NCI-H2227 (cell line): ENCODE measurements at regions not wholly inside any gene's neighbourhood (a gene's known extent, or its start where the extent isn't known, plus 50 kb on each side); places are given as distances from the start of the nearest gene placed in this dataset.
"Not testable (repeated sequence)": the region's sequence is repeated elsewhere in the genome, so short reads cannot be mapped to it uniquely, and the experiment has no call there.

Experiments used
- DNase-seq: peaks from one replicate; lab custom pipeline; 2025; ENCODE audit not compliant: unreplicated experiment; lab: John Stamatoyannopoulos, UW

DNA sequence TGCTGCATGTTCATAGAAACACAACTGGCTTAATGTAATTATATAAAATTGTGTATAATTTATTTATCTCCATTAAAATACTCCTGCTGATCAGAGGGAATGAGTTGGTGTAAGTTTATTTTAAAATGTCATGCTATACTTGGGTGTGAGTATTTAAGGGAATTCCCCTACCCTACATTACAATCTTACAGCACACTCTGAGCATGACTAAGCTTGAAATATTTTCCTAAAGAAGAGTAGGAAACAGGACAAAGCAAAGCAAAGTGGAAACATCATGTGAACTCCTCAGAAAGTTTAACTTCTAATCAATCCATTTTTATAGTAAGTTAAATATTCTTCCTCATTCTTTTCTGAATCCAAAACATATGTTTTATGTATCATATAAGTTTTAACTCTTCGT is 1271.3 kb downstream of the EFNA5 start:
- no peak for DNase-seq

DNA sequence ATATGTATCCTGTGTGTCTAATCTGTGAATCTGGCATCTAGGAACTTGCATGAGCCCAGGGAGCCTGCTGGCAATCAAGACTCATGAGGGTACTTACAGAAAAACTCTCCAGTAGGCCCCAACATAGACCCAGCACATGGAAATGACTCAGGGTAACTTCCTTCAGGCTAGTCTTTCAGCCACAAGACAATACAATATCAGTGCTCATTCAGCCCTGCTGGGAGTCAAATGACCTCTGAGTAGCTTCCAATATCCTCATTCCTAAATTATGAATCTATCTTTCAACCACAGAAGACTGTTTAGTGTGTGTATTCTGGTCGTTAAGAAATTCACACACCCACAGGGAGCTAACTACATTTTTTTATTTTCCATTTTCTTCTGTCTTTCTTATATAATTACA is 1273.0 kb downstream of the EFNA5 start:
- DNase-seq, result no peak

DNA sequence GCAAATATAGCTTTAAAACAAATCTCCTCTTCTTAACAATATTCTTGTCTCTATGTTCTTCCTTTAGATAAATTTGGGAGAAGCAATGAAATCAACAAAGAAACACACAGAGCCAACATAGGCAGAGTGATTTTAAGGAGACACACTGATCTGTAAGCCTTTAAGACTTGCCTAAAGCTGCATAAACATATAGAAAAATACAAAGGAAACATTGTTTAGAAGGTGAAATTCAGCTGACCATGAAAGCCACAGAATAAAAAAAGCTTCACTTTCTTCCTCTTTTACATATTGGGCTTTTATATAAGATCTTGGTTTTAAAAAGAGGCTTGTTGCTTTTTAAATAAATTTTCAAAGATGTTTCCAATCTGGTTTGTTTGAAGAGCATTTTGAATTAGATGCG is 1277.5 kb downstream of the EFNA5 start:
- DNase-seq, result no peak

DNA sequence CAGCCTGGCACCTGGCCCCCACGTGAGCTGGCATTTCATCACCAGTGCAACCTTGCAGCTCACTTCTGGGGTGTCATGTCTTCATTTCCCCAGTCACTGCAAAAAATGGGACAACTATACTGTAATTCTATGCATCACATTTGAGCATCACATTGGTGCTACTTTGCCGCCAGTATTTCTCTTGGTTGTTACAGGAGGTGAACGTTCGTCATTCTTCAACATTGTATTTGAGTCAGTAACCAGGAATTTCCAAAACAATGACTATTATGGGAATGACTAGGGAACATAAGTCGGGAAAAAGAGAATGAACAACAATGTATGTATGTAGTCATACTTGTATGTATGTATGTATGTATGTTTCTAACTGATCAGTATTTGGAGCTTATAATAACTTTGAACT is 1278.0 kb downstream of the EFNA5 start:
- DNase-seq, result no peak

DNA sequence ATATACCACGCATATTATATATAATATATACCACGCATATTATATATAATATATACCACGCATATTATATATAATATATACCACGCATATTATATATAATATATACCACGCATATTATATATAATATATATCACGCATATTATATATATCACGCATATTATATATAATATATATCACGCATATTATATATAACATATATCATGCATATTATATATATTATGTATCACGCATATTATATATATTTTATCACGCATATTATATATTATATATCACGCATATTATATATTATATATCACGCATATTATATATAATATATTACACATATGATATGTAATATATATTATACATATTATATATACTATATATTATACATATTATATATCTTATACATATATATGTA is 1283.0 kb downstream of the EFNA5 start:
- not testable (repeated sequence) for DNase-seq

DNA sequence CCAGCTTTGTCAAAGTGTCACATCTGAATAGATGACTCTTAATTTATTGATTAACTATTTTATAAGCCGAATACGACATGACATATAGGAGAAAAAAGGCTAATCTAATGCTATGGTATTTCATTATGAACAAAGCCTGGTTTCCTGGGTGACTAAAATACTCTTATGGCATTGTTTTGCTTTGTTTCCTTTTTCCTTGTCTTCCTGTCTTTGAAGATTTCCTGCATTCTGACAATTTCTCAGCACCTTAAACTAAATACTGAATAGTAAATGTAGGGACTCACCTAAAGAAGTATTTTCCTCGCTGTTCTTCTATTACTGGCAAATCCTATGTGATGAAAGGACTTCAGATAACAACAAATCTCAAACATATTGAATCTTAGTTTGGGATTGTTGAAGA is 1284.5 kb downstream of the EFNA5 start:
- no peak for DNase-seq

DNA sequence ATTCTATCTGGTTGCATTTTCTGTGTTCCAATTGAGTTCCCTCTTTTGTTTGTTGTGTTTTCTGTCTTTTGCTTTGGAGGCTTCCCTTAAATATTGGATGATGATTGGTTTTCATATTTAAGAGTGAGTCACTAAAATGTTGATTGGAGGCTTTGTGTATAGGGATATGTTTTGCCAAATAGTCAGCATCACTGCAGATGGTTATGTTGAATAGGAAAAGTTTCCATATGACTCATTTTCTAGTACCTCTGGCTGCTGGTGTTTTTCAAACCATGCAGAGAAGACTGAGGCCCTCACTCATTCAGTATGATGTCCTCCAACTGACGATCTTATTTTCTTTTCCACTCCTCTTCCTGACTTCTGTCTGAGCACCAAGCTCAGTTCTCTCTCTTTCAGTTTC is 1290.0 kb downstream of the EFNA5 start:
- no peak for DNase-seq

DNA sequence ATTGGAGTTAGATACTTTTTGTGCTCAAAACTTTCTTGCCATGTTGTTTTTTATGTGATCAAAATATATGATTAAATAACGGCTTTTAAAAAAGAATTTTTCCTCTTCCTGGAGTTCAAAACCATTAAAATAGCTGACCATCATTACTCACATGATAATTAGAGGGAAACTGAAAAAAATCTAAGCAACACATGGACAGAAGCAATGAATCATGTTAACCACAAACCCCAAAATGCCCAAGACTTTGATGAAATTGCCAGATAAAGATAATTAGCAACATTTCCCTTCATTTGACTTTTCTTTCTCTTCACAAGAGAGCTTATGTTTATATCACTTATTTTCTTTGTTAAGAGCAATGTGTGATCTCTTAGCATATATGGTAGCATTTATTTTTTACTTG is 1294.2 kb downstream of the EFNA5 start:
- DNase-seq, result no peak

DNA sequence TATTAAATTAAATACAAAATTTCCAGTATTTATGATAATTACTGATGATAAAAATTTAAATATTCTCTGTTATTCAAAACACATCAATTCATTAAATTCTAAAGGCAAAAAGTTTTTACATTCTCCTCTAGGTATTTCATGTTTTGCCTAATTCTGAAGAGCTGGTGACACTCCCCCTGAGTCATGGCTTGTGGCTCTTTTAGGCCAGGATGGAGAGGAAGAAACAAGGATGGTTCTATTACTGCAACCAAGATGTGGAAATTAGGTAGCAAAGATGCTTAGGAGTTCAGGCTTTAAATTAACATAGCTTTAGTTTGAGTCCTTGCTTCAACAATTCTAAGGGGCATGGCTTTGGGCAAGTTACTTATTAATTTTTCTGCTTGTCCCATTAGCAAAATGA is 1295.8 kb downstream of the EFNA5 start:
- DNase-seq, result no peak

DNA sequence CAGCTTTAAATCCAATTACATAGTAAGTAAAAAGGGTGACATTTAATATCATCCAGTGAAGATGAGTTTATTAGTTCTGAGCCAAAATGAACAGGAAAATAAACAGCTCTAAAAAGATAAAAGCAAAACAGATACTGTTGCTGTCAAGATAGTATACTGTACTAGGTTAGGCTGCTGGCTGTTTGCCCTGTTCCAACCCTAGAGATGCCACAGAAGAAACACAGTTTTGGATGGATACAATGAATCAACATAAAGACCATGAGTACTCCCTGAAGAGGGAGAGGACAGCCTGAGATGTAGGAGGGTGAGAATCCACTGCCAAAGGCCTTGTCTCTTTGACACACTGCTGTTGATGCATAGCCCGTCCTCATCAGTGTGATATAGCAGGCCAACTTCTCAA is 1302.7 kb downstream of the EFNA5 start:
- DNase-seq, result no peak

DNA sequence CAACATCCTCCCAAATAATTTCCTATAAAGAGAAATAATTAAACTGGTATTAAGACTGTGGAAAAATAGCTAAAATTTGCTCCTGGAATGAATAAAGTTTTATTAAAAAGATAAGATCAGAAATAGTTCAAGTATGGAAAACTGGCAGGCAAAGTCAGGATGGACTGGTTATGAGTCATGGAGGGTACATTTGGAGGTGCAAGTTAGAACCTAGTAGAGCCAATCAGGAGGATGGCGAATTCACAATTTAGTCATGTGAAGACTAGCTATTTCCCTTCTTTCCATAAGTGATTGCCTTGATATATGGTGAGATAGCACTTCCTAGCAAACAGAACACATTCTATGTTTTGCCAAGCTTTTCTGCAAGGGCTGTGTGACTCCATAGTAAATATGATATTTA is 1303.5 kb downstream of the EFNA5 start:
- no peak for DNase-seq

DNA sequence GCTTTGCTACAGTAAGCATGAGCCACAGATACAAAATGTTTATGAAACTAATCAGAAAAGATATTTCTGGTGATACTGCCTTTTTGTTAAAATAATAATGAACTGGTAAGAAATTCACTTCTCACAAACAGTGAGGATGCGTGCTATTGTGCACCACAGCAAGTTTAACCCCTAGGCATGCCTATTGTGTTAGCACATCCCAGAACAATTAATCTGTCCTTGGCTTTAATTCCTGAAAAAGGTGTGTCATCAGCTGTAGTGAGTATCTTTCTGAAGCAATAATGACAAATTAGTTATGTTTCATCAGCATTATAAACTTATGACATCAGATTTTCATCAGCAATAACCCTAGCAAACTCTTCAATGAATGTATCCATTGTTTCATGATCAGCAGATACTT is 1307.2 kb downstream of the EFNA5 start:
- DNase-seq, result no peak

DNA sequence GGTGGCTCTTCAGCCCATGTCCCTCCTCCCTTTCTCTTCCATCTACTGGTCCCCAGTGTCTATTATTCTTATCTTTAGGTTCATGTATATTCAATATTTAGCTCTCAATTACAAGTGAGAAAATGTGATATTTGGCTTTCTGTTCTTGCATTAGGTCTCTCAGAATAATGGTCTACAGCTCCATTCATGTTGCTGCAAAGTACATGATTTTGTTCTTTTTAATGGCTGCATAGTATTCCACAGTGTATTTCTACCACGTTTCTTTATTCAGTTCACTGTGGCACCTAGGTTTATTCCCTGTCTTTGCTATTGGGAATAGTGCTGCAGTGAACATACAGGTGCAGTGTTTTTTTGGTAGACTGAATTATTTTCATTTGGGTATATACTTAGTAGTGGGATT is 1308.8 kb downstream of the EFNA5 start:
- no peak for DNase-seq

DNA sequence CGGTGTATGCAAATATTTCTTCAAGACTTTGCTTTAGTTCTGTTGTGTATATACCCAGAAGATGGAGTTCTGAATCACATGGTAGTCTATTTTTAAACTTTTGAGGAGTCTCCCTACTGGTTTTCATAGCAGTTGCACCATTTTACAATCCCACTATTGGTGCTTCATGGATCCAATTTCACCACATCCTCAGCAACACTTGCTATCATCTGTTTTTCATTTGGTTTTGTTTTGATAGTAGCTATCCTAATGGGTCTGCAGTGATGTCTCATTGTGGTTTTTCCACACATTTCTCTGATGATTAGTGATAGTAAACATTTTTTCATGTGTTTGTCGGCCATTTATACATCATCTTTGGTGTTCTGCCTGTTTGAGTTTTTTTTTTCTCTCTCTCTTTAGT is 1339.3 kb downstream of the EFNA5 start:
- no peak for DNase-seq

DNA sequence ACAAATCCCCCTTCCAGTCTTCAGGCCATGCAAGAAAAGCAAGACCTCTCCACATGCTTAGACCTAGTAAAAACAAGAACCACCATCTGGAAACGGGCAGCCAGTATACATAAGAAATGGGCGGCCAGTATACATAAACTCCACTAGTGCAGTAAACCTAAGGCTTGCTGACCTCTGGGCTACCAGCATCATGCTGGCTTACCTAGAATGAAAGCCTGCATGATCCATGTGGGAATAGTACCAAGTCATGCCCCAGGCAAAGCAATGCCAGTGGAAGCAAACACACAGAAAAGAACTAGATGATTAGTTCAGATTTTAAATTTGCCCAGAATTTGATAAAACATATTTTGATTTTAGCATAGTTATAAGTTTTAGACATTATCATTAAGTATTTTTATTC is 1346.4 kb downstream of the EFNA5 start:
- no peak for DNase-seq

DNA sequence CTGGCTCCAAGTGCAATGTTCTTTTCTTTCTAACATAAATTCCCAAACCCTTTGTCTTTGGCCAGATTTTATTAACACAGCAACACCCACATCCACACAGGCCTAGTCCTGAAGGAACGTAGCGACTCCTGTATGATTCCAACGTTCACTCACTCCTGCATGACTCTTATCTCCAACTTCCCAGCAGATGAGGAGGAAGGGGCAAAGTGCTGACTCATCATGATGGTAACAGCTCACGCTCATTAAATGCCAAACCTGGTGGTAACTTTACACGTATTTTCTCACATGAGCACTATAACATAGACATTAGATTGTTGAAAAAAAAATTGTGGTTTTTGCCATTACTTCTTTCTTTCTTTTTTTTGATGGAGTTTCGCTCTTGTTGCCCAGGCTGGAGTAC is 1349.5 kb downstream of the EFNA5 start:
- no peak for DNase-seq

DNA sequence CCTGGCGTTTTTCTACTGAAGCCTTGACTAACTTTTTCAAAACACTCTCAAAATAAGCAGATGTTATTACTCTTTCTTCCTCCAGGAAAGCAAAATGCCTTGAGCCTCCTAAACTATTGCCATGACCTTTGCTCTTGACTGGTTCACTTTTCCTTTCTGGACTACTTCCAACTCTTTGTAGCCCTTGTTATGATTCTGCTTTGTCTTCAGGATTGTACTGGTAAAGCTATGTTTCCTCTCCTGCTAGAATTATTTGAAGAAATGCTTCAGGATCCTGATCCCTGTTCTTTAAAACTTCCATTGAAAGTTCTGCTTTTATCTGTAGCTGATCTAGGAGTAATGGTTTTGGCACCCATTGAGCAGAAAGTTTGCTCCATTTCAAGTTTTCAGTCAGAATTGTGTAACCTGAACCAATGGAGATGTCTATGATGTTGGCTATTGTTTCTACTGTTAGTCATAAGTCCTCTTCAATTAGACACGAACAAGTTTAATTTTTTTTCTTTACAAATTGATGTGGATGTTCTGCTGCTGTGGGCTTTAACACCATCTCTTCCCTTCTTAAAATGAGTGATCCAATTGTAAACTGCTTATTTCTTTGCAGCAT is 1356.4 kb downstream of the EFNA5 start:
- DNase-seq, result no peak

DNA sequence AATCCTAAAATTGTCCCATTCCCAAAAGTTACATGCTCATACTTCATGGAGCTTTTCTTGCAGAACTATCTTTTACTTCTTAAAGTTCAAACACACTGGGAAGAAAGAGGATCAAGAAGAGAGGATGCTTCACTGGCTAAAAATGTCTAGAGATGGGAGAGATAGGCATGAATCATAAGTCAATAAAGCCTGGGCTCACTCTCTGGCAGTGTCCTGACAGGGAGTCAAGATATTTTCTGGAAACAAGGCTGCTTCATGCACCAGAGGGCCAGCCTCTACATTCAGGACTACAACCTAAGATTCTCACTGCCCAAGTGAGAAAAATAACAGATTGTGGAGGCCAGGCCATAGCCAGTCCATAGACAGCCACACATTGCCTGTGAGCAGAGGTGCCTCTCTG is 1358.4 kb downstream of the EFNA5 start:
- no peak for DNase-seq

DNA sequence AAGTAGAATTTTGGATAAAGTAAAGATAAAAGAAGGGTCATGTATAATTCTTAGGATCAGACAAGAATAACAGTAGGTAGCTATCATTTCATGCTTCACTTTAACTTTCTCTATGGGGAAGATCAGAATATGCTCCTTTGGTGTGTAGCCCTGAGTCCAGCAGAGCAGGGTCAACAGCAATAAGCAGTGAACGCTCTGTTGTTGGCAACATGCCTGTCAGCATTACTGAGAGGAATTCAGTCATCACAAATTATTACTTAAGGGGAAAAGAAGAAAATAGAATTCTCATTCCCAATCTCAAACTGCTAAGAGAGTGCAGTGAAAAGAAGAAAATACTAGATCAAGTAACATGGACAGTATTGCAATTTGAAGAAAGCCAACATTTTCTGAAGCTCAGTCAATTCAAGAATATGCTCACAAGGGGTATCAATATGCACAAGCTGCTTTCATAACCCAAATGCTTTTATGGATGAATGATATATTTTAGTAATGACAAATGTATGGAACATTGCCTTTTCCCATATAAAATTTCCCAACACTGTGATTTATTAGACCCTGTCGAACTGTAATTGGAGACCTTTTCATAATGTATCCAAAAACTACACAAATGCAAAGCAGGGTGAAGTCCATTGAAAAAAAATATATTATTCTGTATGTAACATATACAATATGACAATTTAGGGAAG is 1359.4 kb downstream of the EFNA5 start:
- DNase-seq, result no peak

DNA sequence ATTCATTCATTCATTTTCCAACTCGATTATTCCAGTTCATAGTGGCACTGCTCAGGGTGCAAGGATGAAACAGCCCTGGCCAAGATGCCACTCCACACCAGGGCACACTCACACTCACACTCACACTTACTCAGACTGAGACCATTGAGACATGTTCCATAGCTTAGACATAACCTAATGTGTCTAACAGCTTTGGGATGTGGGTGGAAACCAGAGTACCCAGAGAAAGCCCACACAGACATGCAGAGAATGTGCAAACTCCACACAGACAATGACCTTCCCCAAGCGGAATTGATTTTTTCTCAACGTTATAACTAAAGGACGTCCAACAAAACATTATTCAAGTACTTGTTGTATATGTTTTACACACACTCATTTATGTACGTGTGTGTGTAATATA is 1363.5 kb downstream of the EFNA5 start:
- DNase-seq, result no peak

DNA sequence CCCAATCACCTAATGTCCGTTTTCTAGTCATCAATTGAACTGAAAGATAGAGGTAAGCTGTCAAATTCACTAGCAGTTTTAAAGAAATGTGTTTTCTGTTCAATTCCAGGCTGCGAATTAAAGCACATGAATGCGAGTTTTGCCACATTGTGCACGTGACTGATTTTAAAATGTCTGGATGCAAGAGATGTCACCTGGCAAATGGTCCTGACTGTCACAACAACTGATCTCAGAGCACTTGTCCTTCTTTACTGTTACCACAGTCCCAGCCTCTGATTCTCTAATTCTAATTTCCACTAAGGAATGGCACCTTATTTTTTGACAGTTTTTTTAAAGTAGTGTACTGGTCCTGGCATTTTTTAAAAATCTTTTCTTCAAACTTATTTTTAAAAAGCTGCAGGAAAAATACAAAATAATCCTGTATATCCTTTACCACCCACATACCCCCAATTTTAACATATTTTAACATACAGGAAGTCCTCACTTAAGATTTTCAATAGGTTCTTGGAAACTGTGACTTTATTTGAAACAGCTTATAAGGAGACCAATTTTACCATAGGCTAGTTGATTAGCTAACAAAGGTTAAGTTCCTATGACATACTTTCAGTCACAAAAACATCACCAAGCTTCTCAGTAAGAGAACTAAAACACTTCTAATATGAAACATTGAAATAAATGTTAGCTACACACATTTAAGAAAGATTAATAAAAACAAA is 1364.3 kb downstream of the EFNA5 start:
- no peak for DNase-seq

DNA sequence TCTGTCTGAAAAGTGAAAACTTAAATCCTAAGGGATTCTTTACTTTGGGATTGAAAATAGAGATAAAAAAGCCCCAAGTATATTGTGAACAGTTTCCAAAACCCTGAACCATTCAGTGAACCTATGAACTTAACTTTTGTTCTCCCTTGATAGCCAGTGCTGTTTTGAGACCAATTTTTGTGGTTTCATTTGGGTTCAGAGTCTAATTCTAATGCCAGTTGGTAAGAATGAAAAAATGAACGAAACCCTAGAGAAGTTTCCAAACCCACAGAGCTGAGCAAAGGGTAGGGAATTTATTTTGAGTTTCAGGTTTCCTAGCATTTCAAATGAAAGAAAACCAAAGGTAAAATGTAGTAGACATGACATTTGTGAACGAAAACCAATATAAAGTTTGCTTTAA is 1366.8 kb downstream of the EFNA5 start:
- DNase-seq, result no peak

DNA sequence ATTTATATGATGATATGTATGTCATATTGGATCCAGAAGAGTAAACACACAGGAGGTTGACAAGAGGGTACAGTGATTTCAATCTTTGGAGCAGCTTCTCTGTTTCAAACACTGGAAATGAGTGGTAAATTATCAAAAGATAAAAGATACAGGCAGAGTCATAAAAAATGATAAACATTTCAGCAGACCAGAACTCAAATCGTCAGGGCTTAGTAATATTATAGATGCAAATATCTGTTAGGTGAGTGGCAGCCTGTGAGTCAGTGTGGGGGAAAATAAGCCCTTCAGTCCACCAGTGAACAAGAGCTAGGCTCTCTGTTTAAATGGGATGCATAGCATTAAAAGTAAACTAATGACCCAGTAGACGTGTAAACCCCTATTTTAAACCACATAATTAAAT is 1378.1 kb downstream of the EFNA5 start:
- DNase-seq, result no peak
